CD4-positive, alpha-beta T cell (primary cell): ENCODE measurements at regions not wholly inside any gene's neighbourhood (a gene's known extent, or its start where the extent isn't known, plus 50 kb on each side); places are given as distances from the start of the nearest gene placed in this dataset.

Source experiments
- ATAC-seq: fragments of 200-7000 bp; cut with Tn5 transposase; one replicate; pipeline ENCODE4 v1.10.0; 2022; ENCODE audit warnings: mild to moderate bottlenecking; ENCODE audit not compliant: poor library complexity
- CTCF ChIA-PET: fragments of 350-600 bp; sonication (Branson Sonifier 250); formaldehyde crosslinking; loops from one replicate; lab custom pipeline; 2021; ENCODE audit warnings: antibody characterized with exemption, inconsistent platforms; lab: Charles Lee
- POLR2A ChIA-PET: fragments of 350-600 bp; sonication (Branson Sonifier 250); formaldehyde crosslinking; loops from one replicate; lab custom pipeline; 2021; ENCODE audit warnings: antibody characterized with exemption, inconsistent platforms; lab: Charles Lee
- DNase-seq, 14 experiments: peaks; one replicate each; pipeline ENCODE4 v3.0.0-alpha.2; 2013 to 2020; ENCODE audit warnings: mixed read lengths in 2 of 14
- H3K27ac ChIP-seq, 2 donors: one replicate each; pipeline versions ENCODE4 v1.5.1 to v1.7.0; 2013; ENCODE audit warnings: low read length in 2 of 2, low read depth in 1 of 2, mild to moderate bottlenecking in 1 of 2
- H3K27me3 ChIP-seq, 2 experiments: 1 replicate in 1 of 2; 2 replicates in 1 of 2; pipeline versions ENCODE4 v1.6.1 to v1.7.0; 2013; ENCODE audit warnings: low read length in 2 of 2, control low read depth in 1 of 2, mild to moderate bottlenecking in 1 of 2, moderate library complexity in 1 of 2; ENCODE audit not compliant: insufficient read depth in 2 of 2, control insufficient read depth in 1 of 2
- H3K36me3 ChIP-seq: one replicate; pipeline ENCODE4 v1.6.1; 2013; ENCODE audit warnings: low read length, control low read depth; ENCODE audit not compliant: insufficient read depth
- H3K4me1 ChIP-seq: one replicate; pipeline ENCODE4 v1.6.1; 2013; ENCODE audit warnings: low read length, control low read depth; ENCODE audit not compliant: insufficient read depth
- H3K4me3 ChIP-seq: one replicate; pipeline ENCODE4 v1.5.1; 2013; ENCODE audit warnings: mild to moderate bottlenecking, low read length, moderate library complexity
- H3K9me3 ChIP-seq, 2 experiments: 1 replicate in 1 of 2; 2 replicates in 1 of 2; pipeline versions ENCODE4 v1.6.1 to v1.7.0; 2013; ENCODE audit warnings: low read length in 2 of 2, mild to moderate bottlenecking in 2 of 2, control low read depth in 1 of 2, moderate library complexity in 1 of 2; ENCODE audit not compliant: control insufficient read depth in 1 of 2, insufficient read depth in 1 of 2
- H3K27ac Mint-ChIP-seq: one replicate; pipeline ENCODE4 v1.8.0; 2020; ENCODE audit warnings: mixed read lengths
- H3K27me3 Mint-ChIP-seq: one replicate; pipeline ENCODE4 v1.8.0; 2021; ENCODE audit warnings: mixed read lengths
- H3K36me3 Mint-ChIP-seq: one replicate; pipeline ENCODE4 v1.8.0; 2021; ENCODE audit warnings: low read depth, mixed read lengths
- H3K4me1 Mint-ChIP-seq: one replicate; pipeline ENCODE4 v1.8.0; 2021; ENCODE audit warnings: low read depth, mixed read lengths
- H3K4me3 Mint-ChIP-seq: one replicate; pipeline ENCODE4 v1.8.0; 2020; ENCODE audit warnings: mild to moderate bottlenecking, mixed read lengths
- H3K9me3 Mint-ChIP-seq: one replicate; pipeline ENCODE4 v1.8.0; 2020; ENCODE audit warnings: mixed read lengths
- CTCF ChIP-seq: fragments of 200-600 bp; IDR thresholded peaks from one replicate; pipeline ENCODE4 v1.8.0; 2022; ENCODE audit warnings: antibody characterized with exemption, mild to moderate bottlenecking
- intact Hi-C, 2 experiments: fragments of 100-400 bp; cut with DNase I in 1 of 2; cut with micrococcal nuclease in 1 of 2; formaldehyde crosslinking; loops; one replicate each; pipeline versions ENCODE4 v1.15.1 to v1.9.0; 2023 to 2025; cut with DNase I, micrococcal nuclease

- TF ChIP-seq CTCF, result no peak
- CTCF ChIA-PET, result no interaction called here
- no peak overlapping the region for H3K27ac ChIP-seq
- Mint-ChIP-seq H3K36me3 (no peaks in the 10 kb centered on the region), H3K27me3 (no peaks in the 10 kb centered on the region), H3K4me1 (peaks cover 7% of the 10 kb centered on the region), H3K27ac (no peak overlapping the region), H3K4me3 (no peak overlapping the region), H3K9me3 (no peaks in the 10 kb centered on the region)
- H3K4me3 ChIP-seq, result no peak overlapping the region
- no peaks in the 10 kb centered on the region for H3K4me1 ChIP-seq
- POLR2A ChIA-PET, result no interaction called here
- H3K9me3 ChIP-seq, result no peaks in the 10 kb centered on the region
- no peaks in the 10 kb centered on the region for H3K36me3 ChIP-seq
- ATAC-seq, result no peak
- H3K27me3 ChIP-seq, result no peaks in the 10 kb centered on the region
- intact Hi-C loops, result no loop called here
- no peak for DNase-seq
These were observed 276.3 kb upstream of the ERBB4 start for GRCh38 chr2:212814941-212815340.

GRCh38 chr2:212811921-212812320 lies 273.3 kb upstream of the ERBB4 start:
- Mint-ChIP-seq H3K27me3 (no peaks in the 10 kb centered on the region), H3K36me3 (no peaks in the 10 kb centered on the region), H3K4me1 (peaks cover 7% of the 10 kb centered on the region), H3K4me3 (no peak overlapping the region), H3K27ac (no peak overlapping the region), H3K9me3 (no peaks in the 10 kb centered on the region)
- H3K36me3 ChIP-seq, result no peaks in the 10 kb centered on the region
- H3K9me3 ChIP-seq, result no peaks in the 10 kb centered on the region
- H3K27me3 ChIP-seq, result no peaks in the 10 kb centered on the region
- no peak overlapping the region for H3K27ac ChIP-seq
- ATAC-seq (no peak), DNase-seq (no peak)
- intact Hi-C loops, result no loop called here
- no peaks in the 10 kb centered on the region for H3K4me1 ChIP-seq
- POLR2A ChIA-PET, result no interaction called here
- TF ChIP-seq CTCF, result no peak
- CTCF ChIA-PET, result no interaction called here
- no peak overlapping the region for H3K4me3 ChIP-seq

GRCh38 chr2:212811036-212811805 lies 272.6 kb upstream of the ERBB4 start:
- Histone ChIP-seq H3K27ac (no peak overlapping the region), H3K36me3 (no peaks in the 10 kb centered on the region), H3K4me1 (no peaks in the 10 kb centered on the region), H3K4me3 (no peak overlapping the region), H3K27me3 (no peaks in the 10 kb centered on the region), H3K9me3 (no peaks in the 10 kb centered on the region)
- H3K4me1 Mint-ChIP-seq, result peaks cover 7% of the 10 kb centered on the region
- H3K36me3 Mint-ChIP-seq, result no peaks in the 10 kb centered on the region
- no peaks in the 10 kb centered on the region for H3K9me3 Mint-ChIP-seq
- POLR2A ChIA-PET, result no interaction called here
- H3K27ac Mint-ChIP-seq, result no peak overlapping the region
- CTCF ChIA-PET, result no interaction called here
- no peak for TF ChIP-seq CTCF
- ATAC-seq, result no peak
- peak in 1 of 14 experiments; percentile 12 for DNase-seq
- no peak overlapping the region for H3K4me3 Mint-ChIP-seq
- intact Hi-C loops, result no loop called here
- no peaks in the 10 kb centered on the region for H3K27me3 Mint-ChIP-seq
